ENCODE measurements at regions not wholly inside any gene's neighbourhood (a gene's known extent, or its start where the extent isn't known, plus 50 kb on each side); places are given as distances from the start of the nearest gene placed in this dataset.
"Not testable (repeated sequence)": the region's sequence is repeated elsewhere in the genome, so short reads cannot be mapped to it uniquely, and the experiment has no call there.

DNA sequence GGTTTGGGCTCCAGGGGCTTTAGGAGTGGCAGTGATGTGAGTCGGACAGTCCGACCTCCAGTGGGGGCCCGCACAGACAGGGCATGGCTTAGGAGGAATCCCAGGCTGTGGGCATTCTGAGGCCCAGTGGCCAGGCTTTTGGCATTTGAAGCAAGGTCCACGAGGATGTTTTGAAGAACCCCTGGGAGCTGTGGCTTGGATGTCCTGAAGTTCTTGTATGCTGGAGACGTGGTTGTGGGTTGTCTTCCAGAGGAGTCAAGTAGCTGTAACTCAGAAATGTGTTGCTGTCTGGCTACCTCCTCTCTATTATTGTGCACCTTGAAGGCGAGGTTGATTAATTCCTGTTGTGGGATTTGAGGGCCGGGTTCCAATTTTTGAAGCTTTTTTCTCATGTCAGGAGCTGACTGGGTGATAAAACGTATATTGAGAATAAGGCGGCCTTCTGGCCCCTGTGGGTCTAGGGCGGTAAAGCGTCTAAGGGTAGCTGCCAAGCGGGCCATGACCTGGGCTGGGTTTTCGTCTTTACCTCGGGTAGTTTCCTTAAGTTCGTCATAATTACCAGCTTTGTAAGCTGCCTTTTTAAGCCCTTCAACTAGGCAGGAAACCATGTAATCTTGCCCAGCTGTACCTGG is 67.3 kb upstream of the EZR start:
- H2AK5ac ChIP-seq (ENCODE audit: low read depth, low read length); H3K23ac ChIP-seq (ENCODE audit: low read depth, low read length); H3K56ac ChIP-seq (ENCODE audit: extremely low read depth, insufficient read depth, low read length); ATAC-seq (ENCODE audit: low read depth); H3K4me3 ChIP-seq (ENCODE audit: insufficient read depth, low read depth, low read length); BruUV-seq (replicated peaks); H3K4me1 ChIP-seq (ENCODE audit: control insufficient read depth, insufficient read depth, low read length); H4K8ac ChIP-seq (ENCODE audit: low read depth in 2 of 2, low read length in 2 of 2); H3K18ac ChIP-seq (ENCODE audit: low read depth, low read length); intact Hi-C loops (cut with micrococcal nuclease); H3K27me3 ChIP-seq (ENCODE audit: control insufficient read depth, insufficient read depth, low read length); H2BK5ac ChIP-seq (ENCODE audit: low read depth, low read length, poor library complexity, severe bottlenecking); H2AFZ ChIP-seq (replicated peaks; ENCODE audit: low read length, poor library complexity); H3K4ac ChIP-seq (ENCODE audit: low read depth, low read length); in situ Hi-C loops (cut with MboI; ENCODE audit: low sequenced_read_pairs); H3K14ac ChIP-seq (replicated peaks; ENCODE audit: low read depth, low read length); POLR2A ChIA-PET (ENCODE audit: unreplicated experiment); H2BK20ac ChIP-seq (ENCODE audit: low read depth, low read length); H3K36me3 ChIP-seq (ENCODE audit: control insufficient read depth, insufficient read depth, low read length); H3K4me2 ChIP-seq (ENCODE audit: low read depth, low read length); H4K20me1 ChIP-seq (ENCODE audit: insufficient read depth, low read length); H2AK9ac ChIP-seq (replicated peaks; ENCODE audit: low read depth, low read length, poor library complexity); H4K91ac ChIP-seq (ENCODE audit: insufficient read depth, low read depth, low read length); dilution Hi-C loops (cut with HindIII; ENCODE audit: low sequenced_read_pairs, unreplicated experiment); H3K27ac ChIP-seq (ENCODE audit: insufficient read depth, low read length); DNase-seq; CTCF ChIA-PET; H2BK120ac ChIP-seq (ENCODE audit: low read depth, low read length); H3K79me1 ChIP-seq (ENCODE audit: low read depth in 1 of 2, low read length in 2 of 2); H4K5ac ChIP-seq (ENCODE audit: low read depth, low read length); H3K9me3 ChIP-seq (ENCODE audit: control insufficient read depth, insufficient read depth, low read length); H3K9ac ChIP-seq (ENCODE audit: low read depth, low read length); H2BK15ac ChIP-seq (ENCODE audit: low read depth, low read length); H3K9me1 ChIP-seq (ENCODE audit: insufficient read depth, low read length): not testable (repeated sequence)
- 88% methylated on average over 5 of the region's 15 CpGs; no CpG with 5 or more reads in 1 of the 2 experiments for WGBS, 2 experiments (ENCODE audit: extremely low coverage in 2 of 2, insufficient read length in 1 of 2)

DNA sequence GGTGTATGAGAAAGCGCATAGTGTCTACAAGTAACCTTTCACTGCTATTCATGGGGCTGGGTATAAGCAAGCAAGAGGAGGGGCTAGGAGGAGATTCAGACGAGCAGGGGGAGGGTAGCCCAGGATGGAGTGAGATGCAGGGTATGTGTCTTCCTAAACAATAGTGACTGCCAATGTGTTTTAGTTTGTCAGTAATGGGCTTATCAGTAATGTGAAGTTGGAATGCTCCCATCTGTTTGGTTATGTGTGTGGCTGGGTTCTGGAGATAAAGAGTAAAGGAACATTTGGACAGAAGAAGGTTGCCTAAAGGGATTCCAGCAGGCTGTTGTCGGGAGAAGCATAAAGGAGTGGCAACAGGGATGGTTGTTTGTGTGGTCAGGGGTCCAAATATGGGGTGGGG is 62.7 kb upstream of the EZR start:
- H2AFZ ChIP-seq (replicated peaks; ENCODE audit: low read length, poor library complexity); ATAC-seq (ENCODE audit: low read depth); dilution Hi-C loops (cut with HindIII; ENCODE audit: low sequenced_read_pairs, unreplicated experiment); DNase-seq; H2BK120ac ChIP-seq (ENCODE audit: low read depth, low read length); H3K9me1 ChIP-seq (ENCODE audit: insufficient read depth, low read length); H3K27me3 ChIP-seq (ENCODE audit: control insufficient read depth, insufficient read depth, low read length); H3K4me2 ChIP-seq (ENCODE audit: low read depth, low read length); H3K4ac ChIP-seq (ENCODE audit: low read depth, low read length); H3K27ac ChIP-seq (ENCODE audit: insufficient read depth, low read length); H2BK15ac ChIP-seq (ENCODE audit: low read depth, low read length); H4K91ac ChIP-seq (ENCODE audit: insufficient read depth, low read depth, low read length); H2AK9ac ChIP-seq (replicated peaks; ENCODE audit: low read depth, low read length, poor library complexity); H3K9ac ChIP-seq (ENCODE audit: low read depth, low read length); H4K8ac ChIP-seq (ENCODE audit: low read depth in 2 of 2, low read length in 2 of 2); H2BK20ac ChIP-seq (ENCODE audit: low read depth, low read length); H3K14ac ChIP-seq (replicated peaks; ENCODE audit: low read depth, low read length); H3K18ac ChIP-seq (ENCODE audit: low read depth, low read length); intact Hi-C loops (cut with micrococcal nuclease); H3K9me3 ChIP-seq (ENCODE audit: control insufficient read depth, insufficient read depth, low read length); H4K5ac ChIP-seq (ENCODE audit: low read depth, low read length); H3K4me1 ChIP-seq (ENCODE audit: control insufficient read depth, insufficient read depth, low read length); H3K56ac ChIP-seq (ENCODE audit: extremely low read depth, insufficient read depth, low read length); H3K36me3 ChIP-seq (ENCODE audit: control insufficient read depth, insufficient read depth, low read length); H3K23ac ChIP-seq (ENCODE audit: low read depth, low read length); in situ Hi-C loops (cut with MboI; ENCODE audit: low sequenced_read_pairs); H4K20me1 ChIP-seq (ENCODE audit: insufficient read depth, low read length); H3K79me1 ChIP-seq (ENCODE audit: low read depth in 1 of 2, low read length in 2 of 2); H2BK5ac ChIP-seq (ENCODE audit: low read depth, low read length, poor library complexity, severe bottlenecking); H2AK5ac ChIP-seq (ENCODE audit: low read depth, low read length); POLR2A ChIA-PET (ENCODE audit: unreplicated experiment); CTCF ChIA-PET; BruUV-seq (replicated peaks); H3K4me3 ChIP-seq (ENCODE audit: insufficient read depth, low read depth, low read length): not testable (repeated sequence)
- 43% methylated on average over 2 of the region's 3 CpGs; no CpG with 5 or more reads in 1 of the 2 experiments for WGBS, 2 experiments (ENCODE audit: extremely low coverage in 2 of 2, insufficient read length in 1 of 2)
